NCI-H2196 treated with DMSO at 0.1 percent for 48 hours (cell line): ENCODE measurements at regions not wholly inside any gene's neighbourhood (a gene's known extent, or its start where the extent isn't known, plus 50 kb on each side); places are given as distances from the start of the nearest gene placed in this dataset.
"Not testable (repeated sequence)": the region's sequence is repeated elsewhere in the genome, so short reads cannot be mapped to it uniquely, and the experiment has no call there.

Source experiments
- DNase-seq: peaks from one replicate; lab custom pipeline; 2025; ENCODE audit not compliant: unreplicated experiment; lab: John Stamatoyannopoulos, UW

DNA sequence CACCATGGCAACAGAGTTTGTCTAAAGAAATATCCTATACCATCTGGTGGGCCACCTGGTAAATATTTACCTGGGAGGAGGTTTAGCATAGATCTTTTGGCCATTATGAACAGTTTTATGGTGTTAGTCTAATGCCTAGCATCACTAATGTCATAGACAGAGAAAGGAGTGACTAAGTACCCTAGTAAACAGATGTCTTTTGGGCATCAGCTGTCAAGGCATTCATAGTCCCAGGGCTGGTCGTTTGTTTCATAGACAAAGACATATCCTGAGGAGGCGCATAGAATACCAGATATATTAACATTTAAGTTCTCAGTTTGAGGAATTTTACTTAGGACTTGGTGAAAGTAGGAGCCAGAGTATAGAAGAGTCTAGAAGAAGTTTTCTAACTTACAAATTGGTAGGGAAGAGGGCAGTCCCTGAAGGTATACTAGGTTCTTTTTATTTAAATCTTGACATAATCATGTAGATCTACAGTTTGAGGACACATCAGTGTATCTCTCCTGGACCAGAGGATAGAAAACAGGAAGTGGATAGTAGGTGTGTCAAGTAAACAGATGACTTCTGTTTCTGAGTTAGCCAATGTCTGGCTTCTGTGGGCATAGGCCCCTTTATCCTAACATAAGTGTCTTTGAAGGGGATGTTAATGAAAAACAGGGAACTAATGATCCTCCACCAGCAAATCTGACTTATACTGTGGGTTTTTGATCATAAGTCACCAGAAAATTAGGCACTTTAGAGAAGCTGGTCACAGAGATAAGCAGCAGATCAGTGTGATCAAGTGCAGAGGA lies 105.0 kb upstream of the PRSS3 start:
- DNase-seq: no peak

DNA sequence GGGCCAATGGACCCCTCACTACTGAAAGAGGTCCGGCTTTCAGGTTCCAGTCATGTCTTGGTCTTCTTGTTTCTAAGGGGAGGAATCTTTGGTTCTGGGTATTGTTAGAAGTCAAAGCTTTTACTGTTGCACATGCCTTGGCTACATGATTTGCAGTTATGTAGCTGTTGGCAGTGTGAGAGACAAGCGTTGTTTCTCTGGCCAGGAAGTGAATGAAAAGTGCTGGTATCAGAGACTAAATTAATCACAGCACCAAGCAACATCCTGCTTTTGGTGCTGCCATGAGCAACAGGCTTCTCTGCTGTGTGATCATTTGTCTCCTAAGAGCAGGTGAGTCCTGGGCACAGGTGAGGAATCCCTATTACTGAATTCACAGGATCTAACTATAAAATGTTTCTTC lies 100.1 kb upstream of the PRSS3 start:
- no peak for DNase-seq

DNA sequence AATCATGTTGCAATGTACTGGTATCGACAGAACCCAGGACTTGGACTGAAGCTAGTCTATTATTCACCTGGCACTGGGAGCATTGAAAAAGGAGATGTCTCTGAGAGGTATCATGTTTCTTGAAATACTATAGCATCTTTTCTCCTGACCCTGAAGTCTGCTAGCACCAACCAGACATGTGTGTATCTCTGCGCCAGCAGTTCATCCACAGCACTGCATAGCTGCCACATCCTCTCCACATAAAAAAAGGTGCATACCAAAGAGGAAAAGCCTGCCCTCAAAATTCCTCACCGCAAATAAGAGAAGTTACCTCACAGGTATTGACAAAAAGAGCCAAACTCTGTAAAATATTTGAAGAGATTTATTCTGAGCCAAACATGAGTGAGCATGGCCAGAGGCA lies 99.5 kb upstream of the PRSS3 start:
- DNase-seq: no peak

DNA sequence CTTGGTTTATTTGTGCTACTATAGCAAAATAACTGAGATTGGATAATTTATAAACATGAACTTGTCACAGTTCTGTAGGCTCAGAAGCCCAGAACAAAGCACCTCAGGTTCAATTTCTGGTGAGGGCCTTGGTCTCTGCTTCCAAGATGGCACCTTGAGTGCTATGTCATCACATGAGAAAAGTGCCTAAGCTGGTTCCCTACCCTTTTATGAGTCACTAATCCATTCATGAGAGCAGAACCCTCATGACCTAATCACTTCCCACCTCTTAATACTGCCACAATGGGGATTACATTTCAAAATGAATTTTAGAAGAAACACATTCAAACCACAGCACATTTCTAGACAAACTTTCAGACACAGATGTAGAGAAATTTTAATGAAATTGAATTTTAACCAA lies 98.2 kb upstream of the PRSS3 start:
- DNase-seq: no peak

DNA sequence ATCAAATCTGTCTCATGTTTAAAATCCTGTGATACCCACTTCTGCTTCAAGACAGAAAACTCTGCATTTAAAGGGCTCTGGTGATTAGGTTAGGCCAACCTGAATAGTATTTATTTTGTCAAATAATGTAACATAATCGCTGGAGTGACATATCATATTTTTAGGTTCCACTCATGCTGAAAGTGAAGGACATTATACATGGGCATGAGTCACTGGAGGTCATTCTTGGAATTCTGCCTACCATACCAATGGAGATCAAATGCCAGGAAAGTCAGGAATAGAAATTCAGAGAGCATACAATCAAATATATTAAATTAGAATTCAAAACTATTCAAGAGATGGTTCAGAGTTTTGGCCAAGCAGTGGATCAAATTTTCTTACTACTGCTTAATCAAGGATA lies 97.1 kb upstream of the PRSS3 start:
- no peak for DNase-seq

DNA sequence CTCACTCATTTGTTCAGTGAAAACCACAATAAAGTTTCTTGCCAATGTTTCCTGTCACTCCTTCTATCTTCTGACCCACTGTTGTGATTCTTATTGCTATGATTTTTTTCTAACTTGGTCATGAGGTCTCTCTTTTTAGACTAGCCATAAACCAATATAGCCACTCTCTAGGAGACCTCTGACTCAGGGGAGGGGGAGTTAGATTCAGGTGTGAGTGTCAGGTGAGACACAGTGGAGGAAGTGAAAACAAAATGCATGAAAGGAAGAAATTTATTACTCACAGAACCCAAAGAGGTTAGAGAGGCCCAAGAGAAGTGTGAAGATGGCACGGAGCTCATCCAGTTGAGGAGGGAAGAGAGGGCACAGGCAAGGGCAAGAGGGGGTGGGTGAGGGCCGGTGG lies 94.4 kb upstream of the PRSS3 start:
- not testable (repeated sequence) for DNase-seq

DNA sequence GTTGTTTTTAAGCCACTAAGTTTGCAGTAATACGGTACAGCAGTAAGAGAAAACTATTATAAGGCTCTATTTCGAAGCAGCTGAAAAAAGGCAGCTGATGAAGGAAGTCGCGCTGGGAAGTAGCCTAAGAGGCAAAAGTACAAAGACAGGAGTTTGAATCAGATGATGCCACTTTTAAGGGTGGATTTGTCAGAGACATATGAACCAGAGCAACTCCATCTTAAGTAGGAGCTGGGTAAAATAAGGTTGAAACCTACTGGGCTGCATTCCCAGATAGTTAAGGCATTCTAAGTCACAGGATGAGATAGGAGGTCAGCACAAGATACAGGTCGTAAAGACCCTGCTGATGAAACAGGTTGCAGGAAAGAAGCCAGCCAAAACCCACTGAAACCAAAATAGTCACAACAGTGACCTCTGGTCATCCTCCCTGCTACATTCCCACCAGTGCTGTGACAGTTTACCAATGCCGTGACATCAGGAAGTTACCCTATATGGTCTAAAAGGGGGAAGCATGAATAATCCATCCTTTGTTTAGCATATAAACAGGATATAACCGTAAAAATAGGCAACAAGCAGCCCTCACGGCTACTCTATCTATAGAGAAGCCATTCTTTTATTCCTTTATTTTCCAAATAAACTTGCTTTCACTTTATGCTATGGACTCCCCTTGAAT lies 91.8 kb upstream of the PRSS3 start:
- DNase-seq: no peak

DNA sequence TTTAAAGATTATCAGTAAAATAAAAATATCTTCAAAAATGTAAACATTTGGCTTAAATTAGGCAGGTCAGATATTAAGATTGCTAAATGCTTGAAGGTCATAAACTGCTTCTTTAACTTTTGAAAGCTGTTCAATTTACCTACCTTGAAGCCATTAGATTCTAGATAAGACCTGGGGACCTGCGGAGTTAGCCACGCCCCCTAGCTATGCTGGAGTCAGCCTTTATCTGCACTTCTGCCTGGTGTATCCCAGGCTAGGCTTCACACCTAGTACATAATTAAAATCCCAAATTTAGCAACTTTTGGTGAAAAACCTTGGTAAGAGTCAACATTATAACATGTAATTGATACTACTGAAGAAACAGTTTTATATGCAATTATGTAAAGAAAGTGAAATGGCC lies 89.9 kb upstream of the PRSS3 start:
- DNase-seq: not testable (repeated sequence)

DNA sequence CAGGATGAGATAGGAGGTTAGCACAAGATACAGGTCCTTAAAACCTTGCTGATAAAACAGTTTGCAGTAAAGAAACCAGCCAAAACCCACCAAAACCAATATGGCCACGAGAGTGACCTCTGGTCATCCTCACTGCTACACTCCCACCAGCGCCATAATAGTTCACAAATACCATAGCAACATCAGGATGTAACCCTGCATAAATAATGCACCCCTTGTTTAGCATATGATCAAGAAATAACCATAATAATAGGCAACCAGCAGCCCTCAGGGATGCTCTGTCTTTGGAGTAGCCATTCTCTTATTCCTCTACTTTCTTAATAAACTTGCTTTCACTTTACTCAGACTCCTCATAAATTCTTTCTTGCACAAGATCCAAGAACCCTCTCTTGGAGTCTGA lies 86.9 kb upstream of the PRSS3 start:
- DNase-seq: no peak

DNA sequence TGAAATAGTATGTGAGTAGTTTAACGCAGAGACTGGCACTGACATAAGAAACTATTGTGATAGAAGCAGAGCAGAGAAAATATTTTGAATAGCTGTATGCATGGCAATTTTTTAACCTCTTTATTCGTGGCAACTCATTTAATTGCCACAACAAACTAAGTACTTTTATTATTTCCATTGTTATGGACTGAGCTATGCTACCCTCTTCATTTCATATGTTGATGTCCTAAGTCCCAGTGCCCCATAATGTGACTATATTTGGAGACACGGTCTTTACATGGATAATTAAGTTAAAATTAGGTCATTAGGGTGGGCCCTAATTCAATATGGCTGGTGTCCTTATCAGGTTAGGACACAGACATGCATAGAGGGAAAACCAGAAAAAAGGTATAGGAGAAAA lies 86.1 kb upstream of the PRSS3 start:
- no peak for DNase-seq

DNA sequence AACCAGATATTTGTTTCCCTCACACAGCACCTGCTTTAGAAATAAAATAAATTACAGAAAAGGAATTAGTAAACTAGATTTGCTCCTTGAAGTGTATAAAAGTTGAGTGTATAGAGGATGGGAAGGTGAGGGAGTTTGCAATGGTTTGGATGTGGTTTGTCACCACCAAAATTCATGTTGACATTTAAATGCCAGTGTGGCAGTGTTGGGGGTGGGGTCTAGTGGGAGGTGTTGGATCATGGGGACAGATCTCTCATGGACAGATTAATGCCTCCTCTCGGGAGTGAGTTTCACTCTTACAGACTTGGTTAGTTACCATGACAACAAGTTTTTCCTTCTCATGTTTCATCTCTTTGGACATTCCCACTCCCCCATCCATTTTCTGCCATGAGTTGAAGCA lies 83.9 kb upstream of the PRSS3 start:
- DNase-seq: not testable (repeated sequence)

DNA sequence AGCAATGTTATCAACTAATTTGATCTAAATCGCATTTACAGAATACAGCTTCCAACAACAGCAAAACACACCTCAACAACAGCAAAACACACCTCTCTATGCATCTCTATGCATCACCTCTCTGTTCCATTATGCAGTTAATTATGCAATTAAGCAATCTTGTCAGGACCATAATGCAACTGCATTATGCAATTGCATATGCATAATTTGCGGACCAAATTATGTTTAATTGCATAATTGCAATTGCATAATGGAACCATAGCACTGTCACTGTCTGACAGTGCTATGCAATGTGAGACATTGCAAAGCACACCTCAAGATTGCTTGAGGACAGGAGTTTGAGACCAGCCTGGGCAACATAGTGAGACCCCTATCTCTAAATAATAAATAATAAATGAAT lies 80.4 kb upstream of the PRSS3 start:
- DNase-seq: no peak

DNA sequence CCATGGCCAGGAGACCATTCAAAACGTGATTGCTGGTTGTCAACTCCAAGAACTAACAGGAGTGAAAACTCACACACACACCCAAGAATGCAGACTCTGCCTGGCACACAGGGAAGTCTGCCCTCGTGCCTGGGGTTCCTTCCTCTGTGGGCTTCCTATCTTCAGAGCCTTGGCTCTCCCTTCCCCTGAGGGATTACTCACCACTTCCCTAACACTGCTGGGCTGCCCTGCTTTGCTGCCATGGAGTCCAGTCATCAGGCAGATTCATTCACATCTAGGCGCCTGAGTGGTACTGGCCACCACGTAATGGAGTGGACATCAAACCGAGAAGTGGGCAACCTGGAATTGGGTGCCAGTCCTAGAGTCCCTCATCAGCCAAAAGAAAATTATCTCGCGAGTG lies 76.4 kb upstream of the PRSS3 start:
- DNase-seq: no peak

DNA sequence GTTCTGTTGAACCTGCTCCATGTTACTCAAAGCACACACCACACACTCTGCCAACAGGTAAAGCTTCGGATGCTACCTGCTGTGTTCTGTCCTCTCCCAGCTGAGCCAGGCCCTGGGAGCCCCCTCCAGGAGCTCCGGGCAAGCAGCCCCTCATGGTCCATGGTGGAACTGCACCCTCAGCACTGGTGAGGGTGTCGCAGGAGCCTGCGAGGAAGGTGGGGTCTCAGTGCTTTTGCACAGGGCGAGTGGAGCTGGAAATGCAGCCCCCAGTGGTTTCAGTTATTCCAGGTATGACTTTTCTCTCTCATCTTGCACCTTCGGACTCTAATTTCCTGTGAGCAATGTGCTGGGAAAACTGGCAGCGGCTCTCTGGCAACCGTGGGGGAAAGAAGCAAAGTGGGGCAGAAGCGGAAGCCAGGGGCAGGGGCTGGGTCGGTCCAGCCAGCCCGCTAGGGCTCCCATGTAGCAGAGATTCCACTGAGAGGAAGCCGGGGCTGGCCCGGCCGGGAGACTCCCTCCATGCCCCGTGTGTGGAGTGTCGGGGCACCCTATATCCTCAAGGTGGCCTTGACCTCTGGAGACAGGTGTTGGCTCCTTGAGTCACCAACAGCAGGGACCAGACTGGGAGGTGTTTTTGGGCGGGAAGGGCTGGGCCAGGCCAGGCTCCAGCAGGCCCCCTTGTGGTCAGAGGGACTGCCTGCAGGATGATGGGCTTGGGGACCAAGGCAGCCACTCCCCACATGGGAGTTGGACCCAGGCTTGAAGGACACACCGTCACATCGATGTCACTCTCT lies 75.6 kb upstream of the PRSS3 start:
- peak; percentile 16 for DNase-seq

DNA sequence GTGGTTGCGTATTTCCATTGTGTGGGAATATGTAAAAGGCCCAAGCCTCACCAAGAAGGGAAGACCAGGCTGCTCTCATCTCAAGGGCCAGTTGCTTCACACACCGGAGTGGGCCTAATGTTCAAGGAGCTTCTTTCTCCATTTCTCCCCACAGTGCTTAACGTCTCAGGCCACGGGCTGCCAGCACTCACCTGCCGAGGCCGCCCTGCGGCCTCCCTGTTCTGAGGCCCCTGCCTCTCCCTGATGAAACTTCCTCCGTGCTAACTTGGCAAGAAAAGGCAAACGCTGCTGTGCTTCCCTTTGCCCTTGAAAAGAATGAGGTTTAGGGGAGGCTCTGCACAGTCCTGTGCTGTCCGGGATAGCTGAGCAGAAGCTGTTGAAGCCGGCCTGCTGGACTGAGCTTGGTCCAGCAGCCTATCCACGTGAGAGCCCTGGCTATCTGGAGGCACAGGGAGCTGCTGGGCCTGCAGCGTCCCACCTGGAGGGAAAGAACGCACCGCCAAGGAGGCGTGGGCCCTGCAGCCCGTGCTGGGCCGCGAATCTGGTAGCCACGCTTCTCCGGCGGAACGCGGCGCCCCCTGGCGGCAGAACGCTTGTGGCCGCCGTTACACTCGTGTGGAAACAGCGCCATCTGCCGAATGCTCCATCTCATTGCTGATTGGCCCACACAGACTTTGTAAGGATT lies 73.5 kb upstream of the PRSS3 start:
- DNase-seq: peak; percentile 47

DNA sequence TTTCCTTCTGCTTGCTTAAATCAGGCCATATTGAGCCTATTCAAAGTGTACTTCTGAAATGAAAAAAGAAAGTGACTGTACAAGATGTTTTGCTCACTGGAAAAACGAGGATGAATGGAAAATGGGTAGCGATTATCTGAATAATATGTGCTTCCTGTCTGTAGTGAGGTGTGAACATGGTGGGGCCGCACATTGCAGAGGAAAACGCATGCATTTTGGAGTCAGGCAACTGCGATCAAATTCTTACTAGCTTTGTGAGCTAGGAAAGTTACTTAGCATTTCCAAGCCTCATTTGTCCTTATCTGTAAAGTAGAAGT lies 73.0 kb upstream of the PRSS3 start:
- no peak for DNase-seq

DNA sequence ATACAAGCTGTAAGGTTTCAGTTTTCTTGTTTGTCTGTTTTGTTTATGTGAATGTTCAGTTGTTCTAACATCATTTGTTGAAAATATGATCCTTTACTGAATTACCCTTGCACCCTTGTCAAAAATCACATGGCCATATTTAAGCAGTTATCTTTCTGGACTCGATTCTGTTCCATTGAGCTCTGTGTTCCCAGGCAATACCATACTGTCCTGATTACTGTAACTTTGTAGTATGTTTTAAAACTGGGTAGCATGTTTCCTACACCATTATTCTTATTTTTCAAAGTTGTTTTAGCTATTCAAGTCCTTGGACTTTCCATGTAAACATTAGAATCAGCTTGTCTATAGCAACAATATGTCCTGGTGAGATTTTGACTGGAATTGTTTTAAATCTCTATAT lies 66.7 kb upstream of the PRSS3 start:
- no peak for DNase-seq

DNA sequence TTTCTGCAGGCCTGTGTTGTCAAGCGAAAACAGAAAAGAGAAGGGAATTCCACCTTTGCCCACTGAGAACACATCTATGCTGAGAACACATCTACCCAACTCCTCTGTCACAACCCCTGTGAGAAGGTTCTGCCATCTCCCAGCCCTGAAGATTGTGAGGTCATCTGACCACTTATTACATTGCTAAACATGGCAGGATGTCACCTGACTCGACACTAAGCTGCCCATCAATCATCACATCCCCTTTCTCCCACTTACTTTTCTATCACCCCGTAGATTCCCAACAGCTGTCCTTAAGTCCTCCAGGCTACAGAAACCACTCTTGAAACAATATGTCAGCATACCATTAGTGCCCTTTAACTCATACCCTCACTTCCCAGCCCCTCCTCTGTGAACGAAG lies 64.2 kb upstream of the PRSS3 start:
- DNase-seq: no peak

DNA sequence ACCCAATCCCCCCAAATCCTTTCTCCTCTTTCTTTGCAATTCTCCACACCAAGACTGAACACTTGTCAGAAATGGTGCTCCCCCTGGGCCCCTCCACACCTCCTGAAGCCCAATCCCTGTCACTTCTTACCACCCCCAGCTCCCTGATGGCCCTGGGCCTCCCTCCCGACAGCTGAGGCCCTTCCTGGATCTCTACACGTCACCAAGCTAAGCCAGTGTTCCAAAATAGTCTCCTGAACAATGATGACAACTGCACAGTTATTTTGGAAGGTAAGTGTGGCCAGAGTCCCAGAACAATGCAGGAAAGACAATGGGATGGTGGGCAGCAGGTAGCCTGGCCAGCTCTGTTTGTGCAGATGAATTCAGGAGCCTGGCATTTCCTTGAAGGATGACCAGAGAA lies 63.7 kb upstream of the PRSS3 start:
- no peak for DNase-seq

DNA sequence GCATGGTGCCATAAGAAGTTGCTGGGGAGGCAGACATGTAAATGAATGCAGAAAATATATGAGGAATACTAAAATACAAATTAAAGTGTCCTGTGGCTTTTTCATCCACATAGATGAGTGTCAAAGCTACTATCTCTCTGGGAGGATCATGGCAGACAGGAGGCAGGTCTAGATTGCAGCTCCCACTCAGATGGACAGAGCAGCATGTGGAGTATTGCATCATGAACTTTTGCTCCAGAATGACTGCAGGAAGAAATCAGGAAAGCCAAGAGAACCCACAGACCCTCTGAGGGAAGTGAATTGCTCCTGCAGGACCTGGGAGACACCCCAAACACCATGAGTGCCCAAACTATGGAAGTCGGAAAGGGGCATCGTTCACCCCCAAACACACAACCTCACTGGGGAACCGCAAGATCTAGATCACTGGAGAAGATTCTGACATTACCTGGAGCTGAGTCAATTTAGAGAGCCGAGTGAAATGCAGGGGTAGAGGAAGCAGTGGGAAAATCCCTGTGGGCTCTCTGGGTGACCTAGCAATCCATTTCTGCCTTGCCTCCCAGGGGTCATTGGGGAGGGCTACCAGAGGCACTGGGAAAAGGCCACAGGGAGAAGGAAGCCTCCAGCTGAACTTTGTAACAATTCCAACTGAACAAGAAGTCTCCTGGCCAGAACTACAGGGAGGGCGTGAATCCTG lies 61.0 kb upstream of the PRSS3 start:
- not testable (repeated sequence) for DNase-seq
